Prostate gland (tissue), 2 donors: ENCODE measurements at regions not wholly inside any gene's neighbourhood (a gene's known extent, or its start where the extent isn't known, plus 50 kb on each side); places are given as distances from the start of the nearest gene placed in this dataset.

Experiments
- CTCF ChIP-seq, 4 experiments: fragments of 200-600 bp in 2 of 4; fragments of 450-650 bp in 2 of 4; sonication (generic) in 2 of 4; IDR thresholded peaks; 1 replicate in 3 of 4; 2 replicates in 1 of 4; pipeline ENCODE4 v1.5.1; 2016 to 2019; ENCODE audit warnings: antibody characterized with exemption in 4 of 4, mild to moderate bottlenecking in 2 of 4, moderate library complexity in 2 of 4
- POLR2A ChIP-seq: fragments of 450-650 bp; IDR thresholded peaks from one replicate; pipeline ENCODE4 v1.6.1; 2016; ENCODE audit warnings: antibody characterized with exemption, mild to moderate bottlenecking
- POLR2AphosphoS5 ChIP-seq: sonication (generic); formaldehyde crosslinking; IDR thresholded peaks from one replicate; pipeline ENCODE4 v1.6.1; 2017; ENCODE audit warnings: antibody characterized with exemption

DNA sequence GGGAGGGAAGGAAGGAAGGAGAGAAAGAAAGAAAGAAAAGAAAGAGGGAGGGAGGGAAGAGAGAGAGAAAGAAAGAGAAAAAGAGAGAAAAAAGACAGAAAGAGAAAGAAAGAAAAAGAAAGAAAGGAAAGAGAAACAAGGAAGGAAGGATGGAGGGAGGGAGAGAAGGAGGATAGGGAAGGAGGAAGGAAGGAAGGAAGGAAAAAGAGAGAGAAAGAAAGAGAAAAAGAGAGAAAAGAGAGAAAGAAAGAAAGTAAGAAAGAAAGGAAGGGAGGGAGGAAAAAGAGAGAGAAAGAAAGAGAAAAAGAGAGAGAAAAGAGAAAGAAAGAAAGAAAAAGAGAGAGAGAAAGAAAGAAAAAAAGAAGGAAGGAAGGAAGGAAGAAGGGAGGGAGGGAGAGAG lies 105.8 kb upstream of the RBPJ start:
- no peak for TF ChIP-seq CTCF (IDR thresholded peaks at IDR 0.05)
- no peak for TF ChIP-seq POLR2A
- TF ChIP-seq POLR2AphosphoS5 = no peak
